PFSK-1 (cell line): ENCODE measurements at regions not wholly inside any gene's neighbourhood (a gene's known extent, or its start where the extent isn't known, plus 50 kb on each side); places are given as distances from the start of the nearest gene placed in this dataset.

Source experiments
- FOXP2 ChIP-seq: optimal IDR thresholded peaks from 2 replicates; pipeline ENCODE3; 2011; ENCODE audit warnings: borderline replicate concordance, control low read depth, inconsistent platforms; ENCODE audit not compliant: insufficient read depth; ENCODE audit errors: extremely low read length, extremely low read depth
- POLR2AphosphoS5 ChIP-seq: IDR thresholded peaks from 2 replicates; pipeline ENCODE4 v1.6.1; 2012; ENCODE audit warnings: low read depth, mild to moderate bottlenecking, control low read depth, low read length, moderate library complexity
- SIN3A ChIP-seq: IDR thresholded peaks from 2 replicates; pipeline ENCODE4 v1.6.1; 2012; ENCODE audit warnings: mild to moderate bottlenecking, low read length, moderate library complexity, borderline replicate concordance; ENCODE audit not compliant: insufficient read depth
- TAF1 ChIP-seq: IDR thresholded peaks from 2 replicates; pipeline ENCODE4 v1.6.1; 2012; ENCODE audit warnings: low read length, control low read depth, borderline replicate concordance; ENCODE audit not compliant: insufficient read depth
- TF ChIP-seq, protein P1 (sequence below), 2 experiments: IDR thresholded peaks; 2 replicates each; pipeline versions ENCODE4 v1.6.1 to v1.8.0; 2011 to 2012; ENCODE audit warnings: low read depth in 2 of 2, low read length in 2 of 2, control low read depth in 1 of 2, inconsistent platforms in 1 of 2, mild to moderate bottlenecking in 1 of 2, moderate library complexity in 1 of 2; ENCODE audit not compliant: insufficient read depth in 1 of 2

DNA sequence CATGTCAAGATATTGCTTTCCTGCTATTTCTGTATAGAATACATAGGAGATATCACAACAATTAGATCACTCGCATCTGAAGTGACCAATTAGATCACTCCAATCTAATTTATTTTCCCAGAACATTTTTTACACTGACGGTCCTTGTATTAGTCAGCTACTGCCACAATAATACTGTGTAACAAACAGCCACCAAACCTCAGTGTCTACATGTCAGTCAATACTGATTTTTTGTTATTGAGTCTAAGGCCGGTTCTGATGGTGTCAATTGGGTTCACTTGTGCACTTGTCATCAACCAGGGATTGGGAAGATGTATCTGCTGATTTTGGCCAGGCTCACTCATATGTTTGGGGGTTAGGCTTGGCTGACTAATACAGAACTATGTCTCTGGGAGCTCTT, 275.9 kb upstream of the NFE2L3 start:
- TF ChIP-seq POLR2AphosphoS5 (no peak), FOXP2 (no peak), SIN3A (no peak), TAF1 (no peak)
- TF ChIP-seq, protein P1, sequence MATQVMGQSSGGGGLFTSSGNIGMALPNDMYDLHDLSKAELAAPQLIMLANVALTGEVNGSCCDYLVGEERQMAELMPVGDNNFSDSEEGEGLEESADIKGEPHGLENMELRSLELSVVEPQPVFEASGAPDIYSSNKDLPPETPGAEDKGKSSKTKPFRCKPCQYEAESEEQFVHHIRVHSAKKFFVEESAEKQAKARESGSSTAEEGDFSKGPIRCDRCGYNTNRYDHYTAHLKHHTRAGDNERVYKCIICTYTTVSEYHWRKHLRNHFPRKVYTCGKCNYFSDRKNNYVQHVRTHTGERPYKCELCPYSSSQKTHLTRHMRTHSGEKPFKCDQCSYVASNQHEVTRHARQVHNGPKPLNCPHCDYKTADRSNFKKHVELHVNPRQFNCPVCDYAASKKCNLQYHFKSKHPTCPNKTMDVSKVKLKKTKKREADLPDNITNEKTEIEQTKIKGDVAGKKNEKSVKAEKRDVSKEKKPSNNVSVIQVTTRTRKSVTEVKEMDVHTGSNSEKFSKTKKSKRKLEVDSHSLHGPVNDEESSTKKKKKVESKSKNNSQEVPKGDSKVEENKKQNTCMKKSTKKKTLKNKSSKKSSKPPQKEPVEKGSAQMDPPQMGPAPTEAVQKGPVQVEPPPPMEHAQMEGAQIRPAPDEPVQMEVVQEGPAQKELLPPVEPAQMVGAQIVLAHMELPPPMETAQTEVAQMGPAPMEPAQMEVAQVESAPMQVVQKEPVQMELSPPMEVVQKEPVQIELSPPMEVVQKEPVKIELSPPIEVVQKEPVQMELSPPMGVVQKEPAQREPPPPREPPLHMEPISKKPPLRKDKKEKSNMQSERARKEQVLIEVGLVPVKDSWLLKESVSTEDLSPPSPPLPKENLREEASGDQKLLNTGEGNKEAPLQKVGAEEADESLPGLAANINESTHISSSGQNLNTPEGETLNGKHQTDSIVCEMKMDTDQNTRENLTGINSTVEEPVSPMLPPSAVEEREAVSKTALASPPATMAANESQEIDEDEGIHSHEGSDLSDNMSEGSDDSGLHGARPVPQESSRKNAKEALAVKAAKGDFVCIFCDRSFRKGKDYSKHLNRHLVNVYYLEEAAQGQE (IDR thresholded peaks at IDR 0.05; ENCODE audit: insufficient read depth in 1 of 2, low read depth in 2 of 2, low read length in 2 of 2), result no peak

DNA sequence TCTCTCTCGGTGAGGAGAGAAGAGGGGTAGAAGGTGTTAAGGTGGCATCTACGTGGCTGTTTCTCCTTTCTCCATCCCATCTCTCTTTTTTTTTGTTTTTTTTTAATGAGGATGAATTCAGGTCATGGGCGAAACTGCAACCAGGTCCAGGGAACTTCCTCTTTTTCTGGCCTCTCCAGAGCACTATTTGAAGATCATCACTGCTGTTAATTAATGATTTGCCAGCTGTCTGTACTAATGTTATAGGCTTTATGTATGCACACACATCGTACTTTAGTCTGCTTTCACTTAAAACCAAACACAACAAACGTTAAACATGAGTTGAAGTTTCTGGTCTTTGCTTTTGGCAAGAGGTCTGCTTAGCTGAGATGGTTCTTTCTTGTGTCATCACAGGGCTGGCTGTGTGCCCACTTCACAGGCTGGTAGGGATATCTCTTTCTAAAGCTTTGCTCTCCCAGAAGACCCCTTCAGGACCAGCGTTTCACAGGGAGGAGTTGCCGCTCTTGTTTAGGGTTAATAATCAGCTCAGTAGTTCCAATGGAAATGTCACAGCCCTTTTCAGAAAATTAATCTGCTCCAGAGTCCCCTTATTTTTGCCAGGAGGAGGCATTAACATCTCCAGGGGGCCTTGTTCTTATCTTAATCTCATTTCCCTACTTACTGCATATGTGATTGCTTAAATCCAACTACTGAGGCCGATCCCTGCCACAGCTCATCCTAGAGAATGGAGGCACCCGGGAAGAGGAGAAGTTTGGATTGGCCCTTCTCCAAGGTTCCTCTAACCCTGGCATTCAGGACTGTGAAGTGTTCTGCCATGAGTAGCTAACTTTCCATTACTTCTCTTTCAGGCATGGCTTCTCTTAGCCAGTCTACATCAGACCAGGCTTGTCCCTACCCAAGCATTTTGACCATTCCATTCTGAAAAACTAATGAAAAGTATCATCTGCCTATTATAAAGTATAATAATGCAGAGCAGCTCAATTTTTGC, 273.9 kb upstream of the NFE2L3 start:
- no peak for TF ChIP-seq SIN3A
- TF ChIP-seq POLR2AphosphoS5, result no peak
- no peak for TF ChIP-seq TAF1
- TF ChIP-seq FOXP2, result no peak
- TF ChIP-seq, protein P1 (IDR thresholded peaks at IDR 0.05; ENCODE audit: insufficient read depth in 1 of 2, low read depth in 2 of 2, low read length in 2 of 2), result no peak

DNA sequence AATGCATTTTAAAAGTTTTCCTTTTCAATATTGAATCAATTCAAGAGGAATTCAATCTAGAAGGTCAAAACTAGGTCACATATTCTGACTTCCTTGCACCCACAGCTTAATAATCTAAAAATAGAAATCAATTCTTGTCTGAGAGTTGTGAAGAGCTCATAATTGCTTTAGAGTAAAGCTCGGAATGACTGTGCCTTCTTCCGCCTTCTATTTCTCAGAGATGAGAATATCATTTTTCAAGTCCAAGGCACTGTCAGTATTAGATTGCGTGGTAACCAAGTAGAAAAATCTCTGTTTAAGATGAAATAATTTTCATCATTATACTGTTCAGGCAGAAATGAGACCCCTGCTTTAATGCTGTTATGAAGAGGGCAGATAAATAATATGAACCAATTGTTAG, 272.2 kb upstream of the NFE2L3 start:
- TF ChIP-seq POLR2AphosphoS5 (no peak), TAF1 (no peak), FOXP2 (no peak), SIN3A (no peak)
- TF ChIP-seq, protein P1 (IDR thresholded peaks at IDR 0.05; ENCODE audit: insufficient read depth in 1 of 2, low read depth in 2 of 2, low read length in 2 of 2), result no peak

DNA sequence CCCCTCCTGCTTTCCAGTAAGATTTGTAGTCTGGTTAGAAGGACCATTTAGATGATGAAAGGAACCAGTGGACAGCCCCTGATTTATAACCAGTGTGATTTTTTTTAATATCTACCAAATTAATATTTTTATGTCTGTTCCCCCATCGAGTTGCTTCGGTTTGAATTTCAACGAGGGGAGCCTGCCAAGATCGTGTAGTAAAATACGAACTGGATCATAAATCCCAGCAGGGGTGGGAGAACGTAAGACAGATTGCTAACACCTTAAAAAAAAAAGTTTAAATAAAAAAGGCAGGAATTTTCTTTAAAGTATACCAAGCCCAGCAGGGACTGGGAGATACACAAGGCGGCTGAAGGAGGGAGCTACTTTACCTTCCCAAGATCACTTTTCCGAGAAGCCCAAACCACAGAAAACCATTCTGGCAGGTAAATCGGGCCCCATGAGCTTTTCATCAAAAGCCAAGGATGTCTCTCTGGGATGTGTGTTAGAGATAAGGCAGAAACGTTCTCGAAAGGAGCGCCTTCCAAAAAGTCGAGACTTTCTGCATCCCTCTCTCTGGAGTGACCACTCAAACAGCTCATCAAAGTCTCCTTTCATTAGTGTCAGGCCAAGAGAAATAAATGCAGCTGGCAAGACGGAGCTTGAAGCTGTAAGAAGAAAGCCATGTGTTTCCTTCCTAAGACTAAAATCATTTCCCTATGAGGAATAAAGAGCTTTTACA, 270.5 kb upstream of the NFE2L3 start:
- TF ChIP-seq POLR2AphosphoS5 (no peak), FOXP2 (no peak), TAF1 (no peak), SIN3A (no peak)
- TF ChIP-seq, protein P1 (IDR thresholded peaks at IDR 0.05; ENCODE audit: insufficient read depth in 1 of 2, low read depth in 2 of 2, low read length in 2 of 2), result no peak
